ENCODE measurements at regions not wholly inside any gene's neighbourhood (a gene's known extent, or its start where the extent isn't known, plus 50 kb on each side); places are given as distances from the start of the nearest gene placed in this dataset.

GRCh38 chr1:209406595-209406994, 176.9 kb upstream of the CAMK1G start:
- TF ChIP-seq POLR2A (IDR thresholded peaks at IDR 0.05) (no peak), EP300 (IDR thresholded peaks at IDR 0.05) (no peak), POLR2AphosphoS5 (IDR thresholded peaks at IDR 0.05) (no peak)
- TF ChIP-seq, protein P1, sequence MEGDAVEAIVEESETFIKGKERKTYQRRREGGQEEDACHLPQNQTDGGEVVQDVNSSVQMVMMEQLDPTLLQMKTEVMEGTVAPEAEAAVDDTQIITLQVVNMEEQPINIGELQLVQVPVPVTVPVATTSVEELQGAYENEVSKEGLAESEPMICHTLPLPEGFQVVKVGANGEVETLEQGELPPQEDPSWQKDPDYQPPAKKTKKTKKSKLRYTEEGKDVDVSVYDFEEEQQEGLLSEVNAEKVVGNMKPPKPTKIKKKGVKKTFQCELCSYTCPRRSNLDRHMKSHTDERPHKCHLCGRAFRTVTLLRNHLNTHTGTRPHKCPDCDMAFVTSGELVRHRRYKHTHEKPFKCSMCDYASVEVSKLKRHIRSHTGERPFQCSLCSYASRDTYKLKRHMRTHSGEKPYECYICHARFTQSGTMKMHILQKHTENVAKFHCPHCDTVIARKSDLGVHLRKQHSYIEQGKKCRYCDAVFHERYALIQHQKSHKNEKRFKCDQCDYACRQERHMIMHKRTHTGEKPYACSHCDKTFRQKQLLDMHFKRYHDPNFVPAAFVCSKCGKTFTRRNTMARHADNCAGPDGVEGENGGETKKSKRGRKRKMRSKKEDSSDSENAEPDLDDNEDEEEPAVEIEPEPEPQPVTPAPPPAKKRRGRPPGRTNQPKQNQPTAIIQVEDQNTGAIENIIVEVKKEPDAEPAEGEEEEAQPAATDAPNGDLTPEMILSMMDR (IDR thresholded peaks at IDR 0.05): no peak

All from sigmoid colon (tissue), 4 donors.